Transverse colon (tissue), 4 donors: ENCODE measurements at regions not wholly inside any gene's neighbourhood (a gene's known extent, or its start where the extent isn't known, plus 50 kb on each side); places are given as distances from the start of the nearest gene placed in this dataset.

Source experiments
- CTCF ChIP-seq, 5 experiments: fragments of 200-600 bp in 3 of 5; fragments of 450-650 bp in 2 of 5; sonication (generic) in 3 of 5; IDR thresholded peaks; 1 replicate in 2 of 5; 2 replicates in 3 of 5; pipeline ENCODE4 v1.5.1; 2016 to 2017; ENCODE audit warnings: antibody characterized with exemption in 5 of 5, inconsistent platforms in 3 of 5, mild to moderate bottlenecking in 2 of 5, moderate library complexity in 1 of 5
- EP300 ChIP-seq: sonication (generic); formaldehyde crosslinking; IDR thresholded peaks from one replicate; pipeline ENCODE4 v1.6.1; 2017; ENCODE audit warnings: antibody characterized with exemption, low read depth
- POLR2A ChIP-seq: fragments of 450-650 bp; IDR thresholded peaks from one replicate; pipeline ENCODE4 v1.6.1; 2016; ENCODE audit warnings: antibody characterized with exemption, mild to moderate bottlenecking, moderate library complexity
- POLR2AphosphoS5 ChIP-seq, 3 donors: sonication (generic); formaldehyde crosslinking; IDR thresholded peaks; one replicate each; pipeline ENCODE4 v1.6.1; 2016; ENCODE audit warnings: antibody characterized with exemption in 3 of 3

DNA sequence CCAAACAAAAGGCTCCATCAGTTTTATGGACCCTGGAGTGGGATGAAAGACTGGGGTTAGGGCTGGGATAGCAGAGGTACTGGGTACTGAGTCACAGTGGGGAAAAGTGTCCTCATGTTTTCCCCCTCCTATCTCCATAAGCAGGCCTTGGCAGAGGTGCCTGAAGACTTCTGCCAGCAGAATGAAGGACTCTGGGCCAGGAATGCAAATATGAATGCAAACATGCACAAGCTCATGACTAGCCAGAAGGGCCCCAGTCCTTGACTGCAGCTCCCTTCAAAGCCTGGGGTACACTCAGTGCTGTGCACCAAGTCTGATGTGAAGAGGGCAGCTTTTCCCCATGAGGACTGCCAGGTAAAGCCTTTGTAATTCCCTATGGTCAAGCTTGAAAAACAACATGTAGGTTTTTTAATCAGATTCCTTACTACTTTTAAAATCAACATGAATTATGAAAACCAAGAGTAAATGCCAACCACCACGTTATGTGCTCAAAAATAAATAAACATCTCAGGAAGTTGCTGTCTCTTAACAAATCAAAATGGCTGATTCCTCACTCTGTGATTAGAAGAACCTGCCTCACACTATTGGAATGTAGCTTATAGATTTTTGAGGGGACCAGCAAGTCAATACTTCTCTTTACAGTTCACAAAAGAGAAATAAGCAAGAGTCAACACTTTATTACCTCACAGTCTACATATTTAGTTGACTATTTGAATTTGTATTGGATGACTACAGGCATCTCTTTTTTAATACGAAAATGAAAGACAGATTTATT lies 1512.0 kb downstream of the ARAP2 start:
- TF ChIP-seq CTCF (IDR thresholded peaks at IDR 0.05) (no peak), POLR2A (no peak), EP300 (no peak), POLR2AphosphoS5 (IDR thresholded peaks at IDR 0.05) (no peak)
